SU-DHL-6 (cell line): ENCODE measurements at regions not wholly inside any gene's neighbourhood (a gene's known extent, or its start where the extent isn't known, plus 50 kb on each side); places are given as distances from the start of the nearest gene placed in this dataset.

Source experiments
- H2AFZ ChIP-seq: fragments of 200-600 bp; sonication (generic); 2 replicates; pipeline ENCODE4 v1.6.1; 2014; ENCODE audit warnings: low read depth, mild to moderate bottlenecking, moderate library complexity, mixed read lengths, antibody characterized with exemption, low read length; ENCODE audit not compliant: severe bottlenecking
- H3F3A ChIP-seq: fragments of 200-600 bp; shearing (Covaris generic); 2 replicates; pipeline ENCODE4 v1.6.0; 2016; ENCODE audit warnings: antibody characterized with exemption, mild to moderate bottlenecking; ENCODE audit not compliant: insufficient read depth
- H3K27ac ChIP-seq: fragments of 200-600 bp; sonication (generic); 2 replicates; pipeline ENCODE4 v1.5.1; 2016; ENCODE audit warnings: low read depth, mild to moderate bottlenecking, low read length, moderate library complexity, mixed read lengths
- H3K27me3 ChIP-seq: fragments of 200-600 bp; sonication (generic), shearing (Covaris generic); 2 replicates; pipeline ENCODE4 v1.6.0; 2014; ENCODE audit warnings: mild to moderate bottlenecking, low read length
- H3K36me3 ChIP-seq: fragments of 200-600 bp; sonication (generic); 2 replicates; pipeline ENCODE4 v1.6.1; 2014; ENCODE audit warnings: mild to moderate bottlenecking, low read length, mixed read lengths
- H3K4me2 ChIP-seq: fragments of 300-600, 200-600 bp; shearing (Covaris generic), sonication (generic); 2 replicates; pipeline ENCODE4 v1.6.0; 2014; ENCODE audit warnings: low read length, low read depth, mild to moderate bottlenecking; ENCODE audit not compliant: poor library complexity, severe bottlenecking
- H3K4me3 ChIP-seq: fragments of 200-600 bp; sonication (generic); 2 replicates; pipeline ENCODE4 v1.5.1; 2014; ENCODE audit warnings: antibody characterized with exemption, low read length, mild to moderate bottlenecking, mixed read lengths; ENCODE audit not compliant: insufficient read depth, poor library complexity, severe bottlenecking
- H3K79me2 ChIP-seq: fragments of 200-600 bp; sonication (generic); 2 replicates; pipeline ENCODE4 v1.6.1; 2014; ENCODE audit warnings: mild to moderate bottlenecking, low read length, moderate library complexity; ENCODE audit not compliant: insufficient read depth
- H3K9ac ChIP-seq: fragments of 200-600 bp; sonication (generic); 2 replicates; pipeline ENCODE4 v1.7.0; 2014; ENCODE audit warnings: mild to moderate bottlenecking, low read length
- H3K9me2 ChIP-seq: fragments of 200-600 bp; sonication (generic); replicated peaks from 2 replicates; pipeline ENCODE4 v1.6.1; 2014; ENCODE audit warnings: low read length; ENCODE audit not compliant: insufficient read depth
- H3K9me3 ChIP-seq: fragments of 200-600 bp; sonication (generic); 2 replicates; pipeline ENCODE4 v1.6.1; 2014; ENCODE audit warnings: low read length, mixed read lengths; ENCODE audit not compliant: insufficient read depth
- H4K20me1 ChIP-seq: fragments of 200-600 bp; sonication (generic); 2 replicates; pipeline ENCODE4 v1.6.1; 2014; ENCODE audit warnings: low read depth, mild to moderate bottlenecking, antibody characterized with exemption, low read length, moderate library complexity, mixed read lengths
- EZH2phosphoT487 ChIP-seq: fragments of 200-600 bp; sonication (generic), shearing (Covaris generic); conservative IDR thresholded peaks from 2 replicates; pipeline ENCODE4 v1.6.1; 2018; ENCODE audit warnings: mild to moderate bottlenecking, antibody characterized with exemption, low read length, moderate library complexity, mixed read lengths
- TF ChIP-seq, protein P1 (sequence below): fragments of 200-600 bp; sonication (generic); IDR thresholded peaks from one replicate; pipeline ENCODE4 v1.5.1; 2017; ENCODE audit warnings: antibody characterized with exemption, mild to moderate bottlenecking, low read length, moderate library complexity; ENCODE audit not compliant: insufficient read depth, poor library complexity, severe bottlenecking

DNA sequence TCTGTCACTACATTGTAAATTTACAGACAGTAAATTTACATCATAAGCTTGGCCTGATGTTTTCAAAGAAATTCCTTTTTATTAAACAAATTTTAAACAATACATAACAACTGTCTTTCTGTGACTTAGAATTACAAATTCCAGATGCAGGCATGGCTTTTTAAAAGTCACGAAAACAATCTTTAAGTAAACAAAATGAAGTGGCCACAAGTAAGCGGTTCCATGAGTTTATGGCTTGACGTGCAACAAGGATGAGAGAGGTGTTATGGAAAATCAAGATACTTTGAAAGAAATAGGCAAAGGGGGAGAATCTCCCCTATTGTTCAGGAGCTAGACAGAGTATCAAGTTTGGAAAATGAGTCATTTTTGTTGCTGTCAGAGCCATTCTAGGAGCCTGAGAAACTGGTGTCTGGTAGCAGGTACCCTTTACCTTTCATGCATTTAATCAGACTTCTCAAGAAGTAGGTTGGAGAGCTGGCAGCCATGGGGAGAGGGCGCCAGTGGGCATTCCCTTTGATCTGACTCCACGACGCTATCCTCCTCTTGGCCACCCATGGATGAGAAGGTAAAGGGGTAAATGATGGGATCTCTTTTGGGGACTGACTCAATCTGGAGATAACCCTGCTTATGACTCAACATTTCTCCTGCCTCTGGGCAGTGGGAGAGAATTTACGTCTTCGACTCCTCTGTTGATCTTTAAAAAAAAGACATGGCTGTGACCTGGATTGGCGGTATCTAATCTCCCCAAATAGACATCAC, 217.2 kb downstream of the SPRY1 start:
- H3K4me3 ChIP-seq: no peak overlapping the region
- H3K27me3 ChIP-seq: no peaks in the 10 kb centered on the region
- H3K27ac ChIP-seq: no peak overlapping the region
- H3K9me3 ChIP-seq: no peaks in the 10 kb centered on the region
- no peak overlapping the region for H2AFZ ChIP-seq
- H3K79me2 ChIP-seq: no peaks in the 10 kb centered on the region
- H3K36me3 ChIP-seq: no peaks in the 10 kb centered on the region
- no peaks in the 10 kb centered on the region for H4K20me1 ChIP-seq
- H3K9me2 ChIP-seq: no peaks in the 10 kb centered on the region
- H3K9ac ChIP-seq: no peak overlapping the region
- TF ChIP-seq, protein P1, sequence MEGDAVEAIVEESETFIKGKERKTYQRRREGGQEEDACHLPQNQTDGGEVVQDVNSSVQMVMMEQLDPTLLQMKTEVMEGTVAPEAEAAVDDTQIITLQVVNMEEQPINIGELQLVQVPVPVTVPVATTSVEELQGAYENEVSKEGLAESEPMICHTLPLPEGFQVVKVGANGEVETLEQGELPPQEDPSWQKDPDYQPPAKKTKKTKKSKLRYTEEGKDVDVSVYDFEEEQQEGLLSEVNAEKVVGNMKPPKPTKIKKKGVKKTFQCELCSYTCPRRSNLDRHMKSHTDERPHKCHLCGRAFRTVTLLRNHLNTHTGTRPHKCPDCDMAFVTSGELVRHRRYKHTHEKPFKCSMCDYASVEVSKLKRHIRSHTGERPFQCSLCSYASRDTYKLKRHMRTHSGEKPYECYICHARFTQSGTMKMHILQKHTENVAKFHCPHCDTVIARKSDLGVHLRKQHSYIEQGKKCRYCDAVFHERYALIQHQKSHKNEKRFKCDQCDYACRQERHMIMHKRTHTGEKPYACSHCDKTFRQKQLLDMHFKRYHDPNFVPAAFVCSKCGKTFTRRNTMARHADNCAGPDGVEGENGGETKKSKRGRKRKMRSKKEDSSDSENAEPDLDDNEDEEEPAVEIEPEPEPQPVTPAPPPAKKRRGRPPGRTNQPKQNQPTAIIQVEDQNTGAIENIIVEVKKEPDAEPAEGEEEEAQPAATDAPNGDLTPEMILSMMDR: no peak
- TF ChIP-seq EZH2phosphoT487: no peak
- H3F3A ChIP-seq: no peaks in the 10 kb centered on the region
- H3K4me2 ChIP-seq: no peak overlapping the region

DNA sequence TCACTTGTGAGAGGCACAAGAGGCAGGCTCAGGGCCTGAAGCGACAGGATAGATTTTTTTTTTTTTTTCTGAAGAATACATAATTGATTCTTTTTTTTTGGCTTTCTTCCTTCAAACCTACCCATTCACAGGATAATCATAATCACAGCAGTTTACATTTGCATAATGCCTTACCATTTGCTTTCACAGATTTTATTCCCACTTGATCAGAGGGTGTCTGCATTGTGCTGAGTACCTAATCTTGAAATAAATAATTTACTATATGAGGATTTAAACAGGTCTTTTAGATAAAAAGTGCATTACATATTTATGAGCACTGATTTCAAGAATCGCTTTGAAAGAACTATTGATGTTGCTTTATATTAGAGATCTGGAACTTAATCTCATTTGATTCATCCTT, 219.3 kb downstream of the SPRY1 start:
- Histone ChIP-seq H4K20me1 (no peaks in the 10 kb centered on the region), H3K27me3 (no peaks in the 10 kb centered on the region), H3K79me2 (no peaks in the 10 kb centered on the region), H3K4me3 (no peak overlapping the region), H3K36me3 (no peaks in the 10 kb centered on the region), H3K9me2 (no peaks in the 10 kb centered on the region), H3K9ac (no peak overlapping the region), H3F3A (no peaks in the 10 kb centered on the region), H3K27ac (no peak overlapping the region), H2AFZ (no peak overlapping the region), H3K9me3 (no peaks in the 10 kb centered on the region), H3K4me2 (no peak overlapping the region)
- no peak for TF ChIP-seq EZH2phosphoT487
- TF ChIP-seq, protein P1: no peak

DNA sequence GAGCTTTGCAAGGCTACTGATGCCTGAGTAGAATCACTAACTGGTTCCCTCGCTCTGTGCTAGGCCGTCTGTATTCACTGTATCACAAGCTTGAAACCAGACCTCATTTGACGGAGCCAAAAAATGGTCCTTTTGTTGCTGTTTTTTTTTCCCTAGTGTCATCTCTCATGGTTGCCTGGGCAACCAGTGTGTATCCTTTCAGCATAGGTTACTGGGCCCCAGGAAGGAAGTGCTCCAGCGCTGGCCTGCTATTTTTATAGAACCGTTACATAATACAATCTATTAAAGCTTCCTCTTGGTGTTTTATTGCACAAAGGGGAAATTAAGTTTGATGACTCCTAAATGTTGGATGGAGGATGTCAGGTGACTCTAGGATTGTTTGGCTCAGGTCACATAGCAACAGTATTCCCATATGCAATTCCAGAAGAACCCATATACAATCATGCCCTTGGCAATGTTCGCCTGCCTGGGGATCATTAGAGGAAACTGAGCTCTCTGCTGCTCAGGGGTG, 220.4 kb downstream of the SPRY1 start:
- Histone ChIP-seq H3K9me3 (no peaks in the 10 kb centered on the region), H3K27ac (no peak overlapping the region), H3F3A (no peaks in the 10 kb centered on the region), H3K79me2 (no peaks in the 10 kb centered on the region), H3K9me2 (no peaks in the 10 kb centered on the region), H3K27me3 (no peaks in the 10 kb centered on the region), H4K20me1 (no peaks in the 10 kb centered on the region), H2AFZ (no peak overlapping the region), H3K9ac (no peak overlapping the region), H3K4me3 (no peak overlapping the region), H3K4me2 (no peak overlapping the region), H3K36me3 (no peaks in the 10 kb centered on the region)
- TF ChIP-seq EZH2phosphoT487: no peak
- TF ChIP-seq, protein P1: no peak
